ENCODE measurements at regions not wholly inside any gene's neighbourhood (a gene's known extent, or its start where the extent isn't known, plus 50 kb on each side); places are given as distances from the start of the nearest gene placed in this dataset.

GRCh38 chr22:27111796-27112672 is 454.6 kb downstream of the MIAT start:
- intact Hi-C loops (cut with DNase I) = no loop called here

GRCh38 chr22:27113211-27113635 is 455.8 kb downstream of the MIAT start:
- Histone ChIP-seq H3K4me1 (peaks cover 0 to 39% of the 10 kb centered on the region in 2 donors), H3K27ac (peak overlapping the region; percentile 52 to 60), H3K9me3 (no peaks in the 10 kb centered on the region), H3K4me3 (no peak overlapping the region), H3K36me3 (no peaks in the 10 kb centered on the region), H3K27me3 (no peaks in the 10 kb centered on the region)
- peak; percentile 68 to 93 for DNase-seq (ENCODE audit: low spot score in 2 of 2)
- TF ChIP-seq CTCF (IDR thresholded peaks at IDR 0.05) = no peak
- intact Hi-C loops (cut with DNase I) = no loop called here

More at GRCh38 chr22:27111796-27112672, 454.6 kb downstream of the MIAT start:
- TF ChIP-seq CTCF (IDR thresholded peaks at IDR 0.05) = no peak
- no peak for DNase-seq (ENCODE audit: low spot score in 2 of 2)
- H3K36me3 ChIP-seq = no peaks in the 10 kb centered on the region
- no peaks in the 10 kb centered on the region for H3K27me3 ChIP-seq
- no peak overlapping the region for H3K4me3 ChIP-seq
- H3K9me3 ChIP-seq = no peaks in the 10 kb centered on the region
- H3K27ac ChIP-seq = peak overlapping the region; percentile 17 to 60
- H3K4me1 ChIP-seq = peaks cover 2 to 51% of the 10 kb centered on the region in 2 donors

GRCh38 chr22:27113641-27114040 is 456.3 kb downstream of the MIAT start:
- no peak overlapping the region for H3K4me3 ChIP-seq
- peaks cover 0 to 36% of the 10 kb centered on the region in 2 donors for H3K4me1 ChIP-seq
- H3K27me3 ChIP-seq = no peaks in the 10 kb centered on the region
- TF ChIP-seq CTCF (IDR thresholded peaks at IDR 0.05) = no peak
- intact Hi-C loops (cut with DNase I) = no loop called here
- H3K27ac ChIP-seq = peak overlapping the region; percentile 52 to 60
- DNase-seq (ENCODE audit: low spot score in 2 of 2) = no peak
- no peaks in the 10 kb centered on the region for H3K9me3 ChIP-seq
- H3K36me3 ChIP-seq = no peaks in the 10 kb centered on the region

- no peak overlapping the region for H3K27ac ChIP-seq
Measured at GRCh38 chr22:27114186-27114585, 456.8 kb downstream of the MIAT start.

GRCh38 chr22:27115410-27115809 is 458.0 kb downstream of the MIAT start:
- H3K4me3 ChIP-seq = no peak overlapping the region
- H3K36me3 ChIP-seq = no peaks in the 10 kb centered on the region
- peaks cover 0 to 26% of the 10 kb centered on the region in 2 donors for H3K4me1 ChIP-seq
- TF ChIP-seq CTCF (IDR thresholded peaks at IDR 0.05) = no peak
- no peak for DNase-seq (ENCODE audit: low spot score in 2 of 2)
- no peaks in the 10 kb centered on the region for H3K9me3 ChIP-seq
- intact Hi-C loops (cut with DNase I) = no loop called here
- H3K27me3 ChIP-seq = no peaks in the 10 kb centered on the region
- no peak overlapping the region for H3K27ac ChIP-seq

More at GRCh38 chr22:27114186-27114585, 456.8 kb downstream of the MIAT start:
- Histone ChIP-seq H3K27me3 (no peaks in the 10 kb centered on the region), H3K36me3 (no peaks in the 10 kb centered on the region), H3K4me1 (peaks cover 0 to 31% of the 10 kb centered on the region in 2 donors), H3K9me3 (no peaks in the 10 kb centered on the region), H3K4me3 (no peak overlapping the region)
- no peak for DNase-seq (ENCODE audit: low spot score in 2 of 2)
- TF ChIP-seq CTCF (IDR thresholded peaks at IDR 0.05) = no peak
- intact Hi-C loops (cut with DNase I) = no loop called here
